GM23338 (cell line): ENCODE measurements at regions not wholly inside any gene's neighbourhood (a gene's known extent, or its start where the extent isn't known, plus 50 kb on each side); places are given as distances from the start of the nearest gene placed in this dataset.

Experiments
- ATAC-seq: fragments of 200-7000 bp; cut with Tn5 transposase; 3 replicates; pipeline ENCODE4 v1.9.1; 2020
- DNase-seq: peaks from one replicate; pipeline ENCODE4 v3.0.0-alpha.2; 2015; ENCODE audit warnings: low spot score
- H2AFZ ChIP-seq: fragments of 200-600 bp; sonication (generic); 2 replicates; pipeline ENCODE4 v1.8.0; 2016; ENCODE audit warnings: antibody characterized with exemption, mild to moderate bottlenecking, moderate library complexity
- H3F3A ChIP-seq: fragments of 200-600 bp; sonication (generic); replicated peaks from 2 replicates; pipeline ENCODE4 v1.8.0; 2017; ENCODE audit warnings: antibody characterized with exemption, mixed run types, low read depth
- H3K27ac ChIP-seq: fragments of 200-600 bp; sonication (generic); 2 replicates; pipeline ENCODE4 v1.6.1; 2016; ENCODE audit warnings: low read depth
- H3K27me3 ChIP-seq: fragments of 200-600 bp; sonication (generic); 2 replicates; pipeline ENCODE4 v1.8.0; 2016; ENCODE audit warnings: mild to moderate bottlenecking, mixed run types, moderate library complexity; ENCODE audit not compliant: insufficient read depth
- H3K36me3 ChIP-seq: fragments of 200-600 bp; sonication (generic); 2 replicates; pipeline ENCODE4 v1.8.0; 2016; ENCODE audit warnings: mild to moderate bottlenecking; ENCODE audit not compliant: insufficient read depth
- H3K4me1 ChIP-seq: fragments of 200-600 bp; sonication (generic); 2 replicates; pipeline ENCODE4 v1.8.0; 2016; ENCODE audit warnings: mild to moderate bottlenecking, moderate library complexity; ENCODE audit not compliant: insufficient read depth
- H3K4me2 ChIP-seq: fragments of 200-600 bp; sonication (generic); 2 replicates; pipeline ENCODE4 v1.7.1; 2017; ENCODE audit warnings: mixed run types
- H3K4me3 ChIP-seq: fragments of 200-600 bp; sonication (generic); 2 replicates; pipeline ENCODE4 v1.6.1; 2016; ENCODE audit warnings: mixed run types
- H3K79me2 ChIP-seq: fragments of 200-600 bp; sonication (generic); replicated peaks from 2 replicates; pipeline ENCODE4 v1.8.0; 2017; ENCODE audit warnings: mild to moderate bottlenecking; ENCODE audit not compliant: insufficient read depth
- H3K9me2 ChIP-seq: fragments of 200-600 bp; sonication (generic); 2 replicates; pipeline ENCODE4 v1.8.0; 2017; ENCODE audit not compliant: insufficient read depth
- H4K20me1 ChIP-seq: fragments of 200-600 bp; sonication (generic); replicated peaks from 2 replicates; pipeline ENCODE4 v1.8.0; 2017; ENCODE audit warnings: mild to moderate bottlenecking; ENCODE audit not compliant: insufficient read depth
- H3K27ac Mint-ChIP-seq: 2 replicates; pipeline ENCODE4 v1.8.0; 2020; ENCODE audit warnings: inconsistent platforms, mild to moderate bottlenecking, moderate library complexity, mixed read lengths
- H3K27me3 Mint-ChIP-seq: 3 replicates; pipeline ENCODE4 v1.8.0; 2022; ENCODE audit warnings: low read depth, mild to moderate bottlenecking, moderate library complexity, mixed read lengths, inconsistent platforms; ENCODE audit not compliant: insufficient read depth, poor library complexity
- H3K36me3 Mint-ChIP-seq: 3 replicates; pipeline ENCODE4 v1.8.0; 2021; ENCODE audit warnings: low read depth, mild to moderate bottlenecking, inconsistent platforms, moderate library complexity, mixed read lengths
- H3K4me1 Mint-ChIP-seq: 3 replicates; pipeline ENCODE4 v1.8.0; 2020; ENCODE audit warnings: mild to moderate bottlenecking, inconsistent platforms, mixed read lengths
- H3K4me3 Mint-ChIP-seq: 3 replicates; pipeline ENCODE4 v1.8.0; 2021; ENCODE audit warnings: moderate library complexity, mild to moderate bottlenecking, inconsistent platforms, mixed read lengths
- H3K9me3 Mint-ChIP-seq: 3 replicates; pipeline ENCODE4 v1.8.0; 2020; ENCODE audit warnings: moderate library complexity, mild to moderate bottlenecking, inconsistent platforms, mixed read lengths
- CREB1 ChIP-seq: fragments of 250-450 bp; sonication (Bioruptor Pico); IDR thresholded peaks from 2 replicates; pipeline ENCODE4 v1.5.0; 2020; ENCODE audit warnings: low read depth, mild to moderate bottlenecking, moderate library complexity
- ETS1 ChIP-seq: IDR thresholded peaks from 2 replicates; pipeline ENCODE4 v1.6.1; 2016; ENCODE audit warnings: antibody characterized with exemption
- EZH2 ChIP-seq: fragments of 200-600 bp; sonication (generic); IDR thresholded peaks from one replicate; pipeline ENCODE4 v1.8.0; 2017; ENCODE audit warnings: antibody characterized with exemption, mild to moderate bottlenecking, low read depth; ENCODE audit not compliant: unreplicated experiment
- EZH2phosphoT487 ChIP-seq: fragments of 200-600 bp; sonication (generic); IDR thresholded peaks from one replicate; pipeline ENCODE4 v1.8.1; 2018; ENCODE audit warnings: antibody characterized with exemption; ENCODE audit not compliant: unreplicated experiment
- JUNB ChIP-seq: IDR thresholded peaks from one replicate; pipeline ENCODE4 v1.6.1; 2016; ENCODE audit warnings: antibody characterized with exemption; ENCODE audit not compliant: unreplicated experiment
- NANOG ChIP-seq: IDR thresholded peaks from 2 replicates; pipeline ENCODE4 v1.6.1; 2016; ENCODE audit warnings: antibody characterized with exemption, borderline replicate concordance
- POLR2AphosphoS5 ChIP-seq: IDR thresholded peaks from 2 replicates; pipeline ENCODE4 v1.6.1; 2016; ENCODE audit warnings: antibody characterized with exemption, low read depth
- REST ChIP-seq: IDR thresholded peaks from one replicate; pipeline ENCODE4 v1.6.1; 2018; ENCODE audit warnings: antibody characterized with exemption; ENCODE audit not compliant: unreplicated experiment
- STAT1 ChIP-seq: IDR thresholded peaks from one replicate; pipeline ENCODE4 v1.6.1; 2016; ENCODE audit warnings: antibody characterized with exemption; ENCODE audit not compliant: unreplicated experiment
- ZNF114 ChIP-seq: fragments of 250-450 bp; sonication (Bioruptor Pico); IDR thresholded peaks from 2 replicates; pipeline ENCODE4 v1.5.0; 2020; ENCODE audit warnings: mild to moderate bottlenecking, moderate library complexity
- ZNF331 ChIP-seq: fragments of 250-450 bp; sonication (Bioruptor Pico); IDR thresholded peaks from 2 replicates; pipeline ENCODE4 v1.5.0; 2020; ENCODE audit warnings: low read depth, mild to moderate bottlenecking, moderate library complexity
- ZNF462 ChIP-seq: fragments of 250-450 bp; sonication (Bioruptor Pico); IDR thresholded peaks from 2 replicates; pipeline ENCODE4 v1.5.0; 2020; ENCODE audit warnings: mild to moderate bottlenecking, moderate library complexity

GRCh38 chr7:153400735-153401593 is 641.4 kb downstream of the ACTR3B start:
- ATAC-seq (no peak), DNase-seq (no peak)
- peaks cover 100% of the 10 kb centered on the region for H3K9me3 Mint-ChIP-seq
- Histone ChIP-seq H2AFZ (no peak overlapping the region), H3K79me2 (no peaks in the 10 kb centered on the region), H3K27me3 (no peaks in the 10 kb centered on the region), H3K4me3 (no peak overlapping the region), H3K4me2 (no peak overlapping the region), H3K4me1 (no peaks in the 10 kb centered on the region), H4K20me1 (no peaks in the 10 kb centered on the region), H3K27ac (no peak overlapping the region), H3K9me2 (no peaks in the 10 kb centered on the region), H3K36me3 (no peaks in the 10 kb centered on the region; the same call in 1 of the 2 replicates), H3F3A (no peaks in the 10 kb centered on the region)
- no peak for TF ChIP-seq ETS1
- no peak for TF ChIP-seq NANOG
- TF ChIP-seq STAT1 = no peak
- TF ChIP-seq ZNF331 (CRISPR knock-in tag) = no peak
- TF ChIP-seq POLR2AphosphoS5 = no peak
- TF ChIP-seq EZH2phosphoT487 = no peak
- TF ChIP-seq ZNF462 (CRISPR knock-in tag) = no peak
- TF ChIP-seq EZH2 = no peak
- no peak for TF ChIP-seq JUNB
- TF ChIP-seq CREB1 (CRISPR knock-in tag) = no peak
- no peak for TF ChIP-seq ZNF114 (CRISPR knock-in tag)
- TF ChIP-seq REST = no peak
- H3K27me3 Mint-ChIP-seq = peaks cover 7% of the 10 kb centered on the region
- H3K27ac Mint-ChIP-seq = no peak overlapping the region
- peaks cover 35% of the 10 kb centered on the region for H3K36me3 Mint-ChIP-seq
- no peak overlapping the region for H3K4me3 Mint-ChIP-seq
- no peaks in the 10 kb centered on the region; the same call in 2 of the 3 replicates for H3K4me1 Mint-ChIP-seq
